IPS-18a (cell line): ENCODE measurements at regions not wholly inside any gene's neighbourhood (a gene's known extent, or its start where the extent isn't known, plus 50 kb on each side); places are given as distances from the start of the nearest gene placed in this dataset.

ENCODE experiments used
- H3K27ac ChIP-seq: one replicate; pipeline ENCODE4 v1.5.1; 2013; ENCODE audit warnings: low read length
- H3K27me3 ChIP-seq: one replicate; pipeline ENCODE4 v1.6.1; 2013; ENCODE audit warnings: mild to moderate bottlenecking, low read length; ENCODE audit not compliant: control insufficient read depth, insufficient read depth
- H3K36me3 ChIP-seq: one replicate; pipeline ENCODE4 v1.6.1; 2013; ENCODE audit warnings: low read depth, low read length; ENCODE audit not compliant: control insufficient read depth
- H3K4me1 ChIP-seq: one replicate; pipeline ENCODE4 v1.6.1; 2013; ENCODE audit warnings: low read depth, low read length; ENCODE audit not compliant: control insufficient read depth
- H3K4me3 ChIP-seq: one replicate; pipeline ENCODE4 v1.5.1; 2013; ENCODE audit warnings: low read length
- H3K9ac ChIP-seq: one replicate; pipeline ENCODE4 v1.6.1; 2013; ENCODE audit warnings: mild to moderate bottlenecking, low read length, moderate library complexity
- H3K9me3 ChIP-seq: one replicate; pipeline ENCODE4 v1.6.1; 2013; ENCODE audit warnings: low read depth, low read length; ENCODE audit not compliant: control insufficient read depth

DNA sequence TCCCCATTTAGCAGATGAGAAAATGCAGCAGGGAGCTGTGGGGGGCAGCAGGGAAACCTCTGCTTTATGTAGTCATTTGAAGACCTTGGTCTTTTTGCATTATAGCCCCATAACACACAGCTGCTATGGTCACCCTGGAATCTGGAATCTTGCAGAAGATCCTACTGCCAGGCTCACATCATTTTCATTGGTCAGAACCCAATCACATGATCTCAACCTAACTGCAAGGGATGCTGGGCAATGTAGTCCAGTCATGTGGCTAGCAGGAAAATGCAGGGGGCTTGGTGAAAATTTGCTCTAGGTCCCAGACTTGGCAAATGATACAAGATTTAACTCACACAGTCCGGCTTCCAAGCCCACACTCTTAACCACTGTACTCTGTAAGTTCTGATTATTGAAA is 1028.7 kb downstream of the AACS start:
- H3K9me3 ChIP-seq = peaks cover 10% of the 10 kb centered on the region
- no peak overlapping the region for H3K4me3 ChIP-seq
- no peaks in the 10 kb centered on the region for H3K36me3 ChIP-seq
- H3K27ac ChIP-seq = no peak overlapping the region
- no peaks in the 10 kb centered on the region for H3K4me1 ChIP-seq
- H3K9ac ChIP-seq = no peak overlapping the region
- H3K27me3 ChIP-seq = no peaks in the 10 kb centered on the region

DNA sequence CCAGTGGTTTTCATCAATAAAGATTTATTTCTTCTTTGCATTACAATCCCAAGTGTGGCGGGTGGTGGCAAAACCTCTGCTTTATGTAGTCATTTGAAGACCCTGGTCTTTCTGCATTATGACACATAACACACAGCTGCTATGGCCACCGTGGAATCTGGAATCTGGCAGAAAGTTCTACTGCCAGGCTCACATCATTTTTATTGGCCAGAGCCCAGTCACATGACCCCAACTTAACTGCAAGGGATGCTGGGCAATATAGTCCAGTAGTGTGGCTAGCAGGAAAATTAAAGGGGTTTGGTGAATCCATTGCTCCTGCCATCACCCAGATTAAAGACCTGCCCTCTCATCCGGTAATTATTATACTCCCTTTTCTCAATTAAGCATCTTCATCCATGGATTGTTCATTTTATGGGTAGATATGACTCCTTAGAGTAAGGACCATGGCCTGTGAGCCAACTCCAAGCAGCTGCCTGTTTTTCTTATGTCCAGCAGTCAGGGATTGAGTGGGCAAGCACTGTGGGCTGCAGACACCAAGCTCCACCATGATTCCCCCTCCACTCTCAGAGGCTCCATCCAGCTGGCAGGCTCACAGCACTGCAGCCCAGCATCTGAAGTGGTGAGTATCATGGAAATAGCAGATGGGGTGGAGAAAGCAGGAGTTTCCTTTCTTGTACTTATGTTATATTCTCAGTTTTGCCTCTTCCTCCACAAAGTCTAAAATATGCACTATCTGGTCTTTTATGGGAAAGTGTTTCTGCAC is 1030.7 kb downstream of the AACS start:
- no peaks in the 10 kb centered on the region for H3K27me3 ChIP-seq
- H3K4me1 ChIP-seq = no peaks in the 10 kb centered on the region
- peaks cover 24% of the 10 kb centered on the region for H3K9me3 ChIP-seq
- H3K36me3 ChIP-seq = no peaks in the 10 kb centered on the region
- H3K27ac ChIP-seq = no peak overlapping the region
- no peak overlapping the region for H3K4me3 ChIP-seq
- no peak overlapping the region for H3K9ac ChIP-seq

DNA sequence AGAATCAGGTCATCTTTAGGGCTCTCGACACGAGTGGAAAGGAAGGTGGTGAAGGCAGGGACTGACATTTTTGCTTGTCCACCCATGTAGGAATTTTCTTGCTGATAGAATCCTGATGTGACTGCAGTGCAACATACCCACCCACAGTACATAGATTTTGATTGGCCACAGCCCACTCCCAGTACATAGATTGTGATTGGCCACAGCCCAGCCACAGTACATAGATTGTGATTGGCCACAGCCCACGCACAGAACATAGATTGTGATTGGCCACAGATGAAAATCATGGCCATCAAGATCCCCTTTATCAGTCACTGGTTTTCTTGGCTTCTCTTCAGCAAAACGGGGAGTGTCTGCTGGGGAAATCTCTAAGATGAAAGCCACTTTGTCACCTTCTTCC is 1041.5 kb downstream of the AACS start:
- no peak overlapping the region for H3K4me3 ChIP-seq
- no peak overlapping the region for H3K9ac ChIP-seq
- no peak overlapping the region for H3K27ac ChIP-seq
- H3K4me1 ChIP-seq = peaks cover 3% of the 10 kb centered on the region
- peaks cover 9% of the 10 kb centered on the region for H3K27me3 ChIP-seq
- no peaks in the 10 kb centered on the region for H3K36me3 ChIP-seq
- peaks cover 26% of the 10 kb centered on the region for H3K9me3 ChIP-seq

DNA sequence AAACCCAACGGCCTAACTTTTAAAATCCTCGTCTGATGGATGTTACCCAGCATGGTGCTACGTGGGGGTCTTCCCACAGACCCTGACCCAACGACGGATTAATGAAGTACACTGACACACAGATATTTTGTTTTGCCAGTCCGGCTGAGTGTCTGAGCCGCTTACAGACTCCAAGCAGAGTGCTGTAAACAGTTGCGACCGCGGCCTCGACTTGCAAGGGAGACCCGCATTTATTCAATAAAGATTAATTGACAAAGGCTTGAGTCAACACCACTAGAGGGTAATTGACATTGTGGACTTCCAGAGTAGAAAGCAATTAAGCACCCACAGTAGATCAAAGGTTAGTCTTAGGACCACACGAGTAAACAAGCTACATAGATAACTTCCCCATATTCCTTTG is 1042.4 kb downstream of the AACS start:
- no peaks in the 10 kb centered on the region for H3K36me3 ChIP-seq
- peaks cover 9% of the 10 kb centered on the region for H3K27me3 ChIP-seq
- H3K9me3 ChIP-seq = peaks cover 30% of the 10 kb centered on the region
- peak overlapping the region; percentile 1 for H3K4me3 ChIP-seq
- H3K9ac ChIP-seq = no peak overlapping the region
- no peak overlapping the region for H3K27ac ChIP-seq
- H3K4me1 ChIP-seq = peaks cover 3% of the 10 kb centered on the region

DNA sequence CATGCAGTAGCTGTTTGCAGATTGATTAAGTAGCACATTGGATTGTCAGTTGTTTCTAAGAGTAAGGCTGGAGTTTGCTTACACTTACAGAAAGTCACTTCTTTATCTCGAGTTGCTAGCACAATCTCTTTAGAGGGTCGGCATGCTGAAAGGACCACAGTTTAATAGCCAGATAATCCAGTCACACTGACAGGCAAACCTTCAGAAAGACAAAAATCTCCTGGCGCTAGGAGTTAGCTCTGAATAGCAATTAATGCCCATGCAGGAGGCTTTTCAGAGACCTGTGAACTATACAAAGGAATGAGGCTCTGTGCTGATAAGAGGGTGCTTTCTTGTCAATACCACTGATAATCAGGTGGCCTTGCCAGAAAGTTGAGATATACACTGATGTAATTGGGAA is 1043.0 kb downstream of the AACS start:
- H3K36me3 ChIP-seq = no peaks in the 10 kb centered on the region
- no peak overlapping the region for H3K9ac ChIP-seq
- H3K27me3 ChIP-seq = peaks cover 9% of the 10 kb centered on the region
- no peak overlapping the region for H3K27ac ChIP-seq
- H3K4me1 ChIP-seq = peaks cover 3% of the 10 kb centered on the region
- peaks cover 27% of the 10 kb centered on the region for H3K9me3 ChIP-seq
- no peak overlapping the region for H3K4me3 ChIP-seq

DNA sequence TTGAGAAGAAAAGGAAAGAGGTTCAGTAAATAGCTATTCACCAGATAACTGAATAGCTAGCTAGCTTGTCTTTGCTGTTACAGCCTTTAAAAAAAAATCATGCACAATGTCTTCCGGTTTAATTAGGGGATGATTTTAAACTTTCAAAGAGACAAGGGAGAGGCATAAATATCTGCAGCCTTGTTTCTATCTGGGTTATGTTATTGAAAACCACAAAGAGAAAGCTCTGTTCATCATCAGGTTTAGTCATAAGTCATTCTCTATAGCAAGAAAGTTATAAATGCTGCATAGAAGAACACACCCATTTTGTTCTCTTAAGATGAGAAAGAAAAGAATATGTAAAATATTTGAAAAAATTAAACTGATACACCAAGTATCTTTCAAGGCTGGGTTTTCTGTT is 1046.9 kb downstream of the AACS start:
- Histone ChIP-seq H3K9me3 (peaks cover 28% of the 10 kb centered on the region), H3K9ac (no peak overlapping the region), H3K36me3 (no peaks in the 10 kb centered on the region), H3K27me3 (peaks cover 4% of the 10 kb centered on the region), H3K4me3 (no peak overlapping the region), H3K4me1 (peaks cover 3% of the 10 kb centered on the region), H3K27ac (no peak overlapping the region)

DNA sequence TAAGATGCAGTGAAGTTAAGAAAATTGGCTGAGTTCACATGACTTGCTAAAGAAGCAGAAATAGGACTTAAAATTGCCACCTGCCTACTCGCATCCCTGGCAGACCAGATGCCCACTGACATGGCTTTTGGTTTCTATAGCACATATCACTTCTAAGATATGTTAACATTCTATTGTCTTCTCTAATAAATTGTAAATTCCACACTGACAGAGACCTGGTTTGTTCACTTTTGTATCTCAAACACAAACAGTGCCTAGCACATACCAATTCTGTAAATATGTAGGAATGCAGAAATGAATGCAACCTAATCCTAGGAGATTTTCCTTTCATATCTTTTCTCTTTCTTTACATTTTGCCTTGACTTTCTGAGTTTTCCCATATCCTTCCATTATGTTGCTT is 1047.6 kb downstream of the AACS start:
- H3K4me1 ChIP-seq = peaks cover 3% of the 10 kb centered on the region
- H3K27me3 ChIP-seq = peaks cover 4% of the 10 kb centered on the region

DNA sequence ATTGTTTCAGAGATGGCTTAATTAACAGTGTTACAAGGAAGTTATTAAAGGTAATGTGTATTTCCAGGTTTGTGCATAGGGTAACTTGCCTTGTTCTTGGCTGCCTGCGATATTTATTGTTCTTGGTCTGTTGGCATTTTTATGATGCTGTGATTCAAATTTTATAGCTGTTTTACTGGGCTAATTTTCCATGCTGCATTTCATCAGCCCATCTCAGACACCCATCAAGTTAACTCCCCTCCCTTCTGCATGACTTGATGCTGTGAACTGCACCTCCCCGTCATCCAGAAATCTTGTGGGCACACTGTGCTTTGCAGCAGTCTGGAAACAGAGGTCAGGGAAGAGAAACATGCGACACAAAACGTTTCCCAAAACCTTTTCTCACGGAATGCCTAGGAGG is 1049.2 kb downstream of the AACS start:
- Histone ChIP-seq H3K27ac (no peak overlapping the region), H3K27me3 (peaks cover 4% of the 10 kb centered on the region), H3K9ac (no peak overlapping the region), H3K36me3 (no peaks in the 10 kb centered on the region), H3K9me3 (peaks cover 27% of the 10 kb centered on the region), H3K4me1 (no peaks in the 10 kb centered on the region), H3K4me3 (no peak overlapping the region)

More for the DNA sequence above, 1047.6 kb downstream of the AACS start:
- Histone ChIP-seq H3K4me3 (no peak overlapping the region), H3K27ac (no peak overlapping the region), H3K36me3 (no peaks in the 10 kb centered on the region), H3K9me3 (peaks cover 29% of the 10 kb centered on the region), H3K9ac (no peak overlapping the region)

DNA sequence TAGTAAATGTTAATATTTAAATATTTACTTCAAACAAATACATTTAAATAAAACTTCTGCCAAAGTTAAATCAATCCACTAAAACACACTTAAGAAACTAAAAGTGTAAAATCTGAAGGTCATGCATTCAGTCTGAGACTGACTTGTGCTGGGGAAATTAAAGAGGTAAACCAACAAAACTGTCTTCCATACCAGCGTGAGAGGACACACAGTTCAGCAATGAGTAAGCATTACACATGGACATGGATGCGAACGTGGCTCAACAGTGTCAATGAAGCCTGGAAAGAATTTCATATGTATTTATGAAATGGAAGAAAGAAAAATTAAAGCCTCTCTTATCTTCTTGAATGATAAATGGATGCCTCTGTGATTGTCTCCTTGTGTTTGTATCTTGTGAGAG is 1052.3 kb downstream of the AACS start:
- H3K27ac ChIP-seq = no peak overlapping the region
- H3K4me1 ChIP-seq = no peaks in the 10 kb centered on the region
- peaks cover 22% of the 10 kb centered on the region for H3K9me3 ChIP-seq
- H3K36me3 ChIP-seq = no peaks in the 10 kb centered on the region
- H3K9ac ChIP-seq = no peak overlapping the region
- H3K27me3 ChIP-seq = no peaks in the 10 kb centered on the region
- H3K4me3 ChIP-seq = no peak overlapping the region

DNA sequence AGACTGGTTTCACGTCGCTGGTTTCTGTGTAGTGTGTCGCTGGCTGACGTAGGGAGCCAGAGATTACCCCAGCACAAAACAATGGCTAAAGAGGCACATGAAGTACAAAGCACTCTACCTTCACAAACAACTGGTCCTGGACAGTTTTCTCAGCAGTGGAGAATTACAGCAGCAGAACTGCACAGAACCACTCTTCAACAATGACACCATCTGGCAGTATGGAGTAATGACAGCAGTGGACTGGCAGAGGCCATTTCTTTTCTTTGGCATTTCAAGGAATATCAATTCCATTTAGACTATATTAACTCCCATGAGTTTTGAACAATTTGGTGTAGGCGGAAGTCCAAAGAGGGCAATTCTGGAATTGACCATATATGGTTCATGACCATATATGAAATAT is 1074.1 kb downstream of the AACS start:
- H3K27me3 ChIP-seq = no peaks in the 10 kb centered on the region
- peaks cover 34% of the 10 kb centered on the region for H3K9me3 ChIP-seq
- H3K9ac ChIP-seq = no peak overlapping the region
- H3K36me3 ChIP-seq = no peaks in the 10 kb centered on the region
- H3K4me1 ChIP-seq = no peaks in the 10 kb centered on the region
- no peak overlapping the region for H3K4me3 ChIP-seq
- H3K27ac ChIP-seq = no peak overlapping the region

DNA sequence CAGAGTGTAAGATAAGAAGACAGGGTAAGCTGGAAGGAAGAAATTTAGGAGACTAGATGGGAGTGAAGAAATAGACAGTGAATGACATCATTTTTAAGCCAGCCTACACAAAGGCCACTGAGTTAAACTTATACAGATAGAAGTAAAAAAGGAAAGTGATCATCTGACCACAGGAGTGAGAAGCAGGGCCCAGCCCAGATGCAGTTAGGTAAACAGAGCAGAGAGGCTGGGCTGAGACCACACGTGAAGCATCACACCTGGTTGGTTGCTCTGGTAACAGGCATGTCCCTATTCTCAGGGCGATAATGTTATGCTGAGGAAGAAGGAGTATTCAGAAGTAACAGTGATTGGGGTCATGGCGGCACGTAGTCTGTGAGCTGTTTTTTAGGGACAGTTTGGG is 1079.4 kb downstream of the AACS start:
- Histone ChIP-seq H3K27ac (no peak overlapping the region), H3K27me3 (no peaks in the 10 kb centered on the region), H3K4me3 (no peak overlapping the region), H3K9ac (no peak overlapping the region), H3K36me3 (no peaks in the 10 kb centered on the region), H3K4me1 (no peaks in the 10 kb centered on the region), H3K9me3 (peaks cover 23% of the 10 kb centered on the region)

DNA sequence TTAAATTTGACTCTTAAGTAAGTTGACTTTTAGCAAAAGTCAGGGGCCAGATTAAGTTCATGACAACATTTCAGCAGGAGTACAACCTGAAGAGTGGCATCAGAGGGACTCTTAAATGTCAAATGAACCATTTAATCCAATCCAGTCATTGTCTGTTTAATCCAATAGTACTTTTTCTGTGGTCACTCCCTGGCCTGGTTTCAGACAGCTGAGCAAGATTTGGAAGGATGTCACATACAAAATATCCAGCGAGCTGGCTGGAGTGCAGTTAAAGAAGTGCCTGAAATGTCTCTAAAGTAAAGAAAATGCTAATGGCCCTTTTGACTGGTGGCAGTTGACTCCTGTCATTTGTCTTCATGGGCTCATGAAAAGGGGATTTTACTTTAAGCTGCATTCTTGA is 1082.1 kb downstream of the AACS start:
- H3K27me3 ChIP-seq = no peaks in the 10 kb centered on the region

More for the DNA sequence above, 1082.1 kb downstream of the AACS start:
- peaks cover 20% of the 10 kb centered on the region for H3K9me3 ChIP-seq
- H3K4me3 ChIP-seq = no peak overlapping the region
- no peaks in the 10 kb centered on the region for H3K4me1 ChIP-seq
- H3K36me3 ChIP-seq = no peaks in the 10 kb centered on the region
- no peak overlapping the region for H3K27ac ChIP-seq
- no peak overlapping the region for H3K9ac ChIP-seq
